ENCODE measurements at regions not wholly inside any gene's neighbourhood (a gene's known extent, or its start where the extent isn't known, plus 50 kb on each side); places are given as distances from the start of the nearest gene placed in this dataset.

DNA sequence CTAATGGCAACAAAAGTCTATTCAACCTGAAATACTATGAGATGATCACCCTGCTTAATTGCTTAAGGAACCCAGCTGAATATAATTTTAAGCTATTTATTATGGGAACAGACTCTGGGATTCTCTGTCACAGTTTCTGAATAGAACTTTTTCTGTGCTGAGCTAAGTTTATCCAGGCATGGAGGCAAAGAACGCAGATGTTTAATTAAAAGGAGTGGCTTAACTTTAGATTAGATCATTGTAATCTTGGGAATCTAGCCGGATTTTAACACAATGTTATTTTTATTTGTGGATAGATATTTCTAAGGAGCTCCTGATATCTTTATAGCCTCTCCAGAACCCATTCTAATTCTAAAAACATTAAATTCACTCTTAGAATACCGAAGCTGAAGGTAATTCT, 353.4 kb downstream of the STIM2 start:
- Histone ChIP-seq H2AFZ (no peak overlapping the region), H3K27ac (no peak overlapping the region), H3K4me2 (ENCODE audit: unreplicated experiment) (no peak overlapping the region), H3K36me3 (ENCODE audit: low read depth) (no peaks in the 10 kb centered on the region), H3K4me1 (ENCODE audit: insufficient read depth) (peaks cover 26% of the 10 kb centered on the region), H3K79me2 (ENCODE audit: insufficient read depth) (no peaks in the 10 kb centered on the region), H3K27me3 (replicated peaks; ENCODE audit: insufficient read depth) (no peaks in the 10 kb centered on the region), H3K9me2 (ENCODE audit: insufficient read depth) (no peaks in the 10 kb centered on the region), H3K9ac (no peak overlapping the region), H3K9me3 (ENCODE audit: low read depth) (no peaks in the 10 kb centered on the region), H3K4me3 (no peak overlapping the region), H4K20me1 (ENCODE audit: insufficient read depth) (no peaks in the 10 kb centered on the region), H3F3A (ENCODE audit: insufficient read depth) (peaks cover 26% of the 10 kb centered on the region)
- TF ChIP-seq EZH2phosphoT487 (IDR thresholded peaks at IDR 0.05; ENCODE audit: insufficient read depth, low read depth) (no peak), EZH2 (IDR thresholded peaks at IDR 0.05; ENCODE audit: insufficient read depth, poor library complexity, severe bottlenecking) (no peak)
- no peak for DNase-seq
- in situ Hi-C loops (cut with MboI) = no loop called here
- WGBS, 2 experiments (ENCODE audit: low coverage in 1 of 2, low lambda C conversion rate in 2 of 2, missing lambda C conversion rate in 2 of 2) = 56 to 59% methylated on average over 3 of the region's 3 CpGs

DNA sequence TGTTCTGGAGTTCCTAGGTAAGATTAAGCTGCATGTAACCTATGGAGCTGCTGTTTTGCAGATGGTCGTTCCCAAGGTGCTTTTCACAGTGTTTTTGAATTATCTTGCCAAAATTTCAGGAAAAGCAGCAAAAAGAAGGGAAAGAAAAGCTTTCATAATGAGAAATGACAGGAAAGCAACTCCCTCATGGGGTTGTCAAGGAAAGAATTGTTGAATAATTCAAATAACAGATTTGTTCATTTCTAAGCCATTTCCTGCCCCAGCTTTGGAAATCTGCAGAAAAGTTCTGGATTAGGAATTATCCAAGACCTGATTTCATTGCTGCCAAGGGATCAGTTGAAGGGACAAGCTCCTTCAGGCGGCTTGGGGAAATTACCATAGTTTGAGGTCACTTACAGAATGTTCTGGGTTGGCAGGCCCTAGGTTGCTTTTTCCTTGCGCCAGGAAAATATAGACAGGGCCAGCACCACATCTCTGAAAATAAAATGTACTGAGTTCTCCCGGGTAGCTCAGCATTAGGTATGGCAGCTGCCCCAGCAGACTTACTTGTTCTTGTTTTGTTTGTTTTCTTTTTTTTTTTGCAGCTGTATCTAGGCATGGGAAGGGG, 354.7 kb downstream of the STIM2 start:
- Histone ChIP-seq H3K27ac (no peak overlapping the region), H3K79me2 (ENCODE audit: insufficient read depth) (no peaks in the 10 kb centered on the region), H3K9me3 (ENCODE audit: low read depth) (no peaks in the 10 kb centered on the region), H2AFZ (no peak overlapping the region), H3K4me1 (ENCODE audit: insufficient read depth) (peaks cover 27% of the 10 kb centered on the region), H3K27me3 (replicated peaks; ENCODE audit: insufficient read depth) (no peaks in the 10 kb centered on the region), H3K4me3 (no peak overlapping the region), H3K9ac (no peak overlapping the region), H4K20me1 (ENCODE audit: insufficient read depth) (no peaks in the 10 kb centered on the region), H3K4me2 (ENCODE audit: unreplicated experiment) (no peak overlapping the region), H3K36me3 (ENCODE audit: low read depth) (no peaks in the 10 kb centered on the region), H3F3A (ENCODE audit: insufficient read depth) (peaks cover 31% of the 10 kb centered on the region), H3K9me2 (ENCODE audit: insufficient read depth) (no peaks in the 10 kb centered on the region)
- TF ChIP-seq EZH2phosphoT487 (IDR thresholded peaks at IDR 0.05; ENCODE audit: insufficient read depth, low read depth) (no peak), EZH2 (IDR thresholded peaks at IDR 0.05; ENCODE audit: insufficient read depth, poor library complexity, severe bottlenecking) (no peak)
- no peak for DNase-seq
- WGBS, 2 experiments (ENCODE audit: low coverage in 1 of 2, low lambda C conversion rate in 2 of 2, missing lambda C conversion rate in 2 of 2) = 33 to 37% methylated on average over 4 of the region's 4 CpGs
- in situ Hi-C loops (cut with MboI) = no loop called here

DNA sequence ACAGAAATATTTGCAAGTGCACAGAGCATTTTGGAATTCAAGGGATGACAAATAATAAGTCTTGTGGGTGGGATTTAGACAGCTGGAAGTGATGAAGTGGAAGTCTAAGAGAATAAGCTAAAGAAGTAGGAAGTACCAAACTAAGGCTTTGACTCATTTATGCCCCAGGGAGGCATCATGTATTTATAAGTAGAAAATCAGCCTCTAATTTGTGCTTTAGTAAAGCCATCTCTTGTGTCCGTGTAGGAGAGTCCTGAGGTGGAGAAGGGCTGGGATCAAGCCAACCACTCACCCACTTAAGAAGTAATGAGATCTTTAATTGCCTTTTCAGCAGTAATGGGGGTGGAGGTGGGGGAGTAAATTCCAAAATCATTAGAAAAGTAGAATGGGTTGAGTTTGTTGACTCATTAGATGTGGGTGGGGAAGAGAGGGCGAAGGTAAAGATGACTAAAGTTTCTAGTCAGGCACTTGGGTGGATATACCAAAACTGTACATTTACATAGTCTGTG, 356.7 kb downstream of the STIM2 start:
- Histone ChIP-seq H3K4me2 (ENCODE audit: unreplicated experiment) (peak overlapping the region; percentile 41), H3K36me3 (ENCODE audit: low read depth) (no peaks in the 10 kb centered on the region), H2AFZ (0 out of 2 replicates have a peak overlapping the region, but pooled peaks have one; percentile 10), H3K27ac (peak overlapping the region; percentile 67), H3K27me3 (replicated peaks; ENCODE audit: insufficient read depth) (no peaks in the 10 kb centered on the region), H3F3A (ENCODE audit: insufficient read depth) (peaks cover 36% of the 10 kb centered on the region), H3K4me1 (ENCODE audit: insufficient read depth) (peaks cover 30% of the 10 kb centered on the region), H3K9ac (no peak overlapping the region), H3K9me2 (ENCODE audit: insufficient read depth) (no peaks in the 10 kb centered on the region), H3K9me3 (ENCODE audit: low read depth) (no peaks in the 10 kb centered on the region), H3K79me2 (ENCODE audit: insufficient read depth) (no peaks in the 10 kb centered on the region), H3K4me3 (peak overlapping the region; percentile 45), H4K20me1 (ENCODE audit: insufficient read depth) (no peaks in the 10 kb centered on the region)
- in situ Hi-C loops (cut with MboI) = no loop called here
- WGBS, 2 experiments (ENCODE audit: low coverage in 1 of 2, low lambda C conversion rate in 2 of 2, missing lambda C conversion rate in 2 of 2) = 0 to 4% methylated on average over 2 of the region's 2 CpGs
- TF ChIP-seq EZH2phosphoT487 (IDR thresholded peaks at IDR 0.05; ENCODE audit: insufficient read depth, low read depth) (no peak), EZH2 (IDR thresholded peaks at IDR 0.05; ENCODE audit: insufficient read depth, poor library complexity, severe bottlenecking) (no peak)
- peak; percentile 82 for DNase-seq

DNA sequence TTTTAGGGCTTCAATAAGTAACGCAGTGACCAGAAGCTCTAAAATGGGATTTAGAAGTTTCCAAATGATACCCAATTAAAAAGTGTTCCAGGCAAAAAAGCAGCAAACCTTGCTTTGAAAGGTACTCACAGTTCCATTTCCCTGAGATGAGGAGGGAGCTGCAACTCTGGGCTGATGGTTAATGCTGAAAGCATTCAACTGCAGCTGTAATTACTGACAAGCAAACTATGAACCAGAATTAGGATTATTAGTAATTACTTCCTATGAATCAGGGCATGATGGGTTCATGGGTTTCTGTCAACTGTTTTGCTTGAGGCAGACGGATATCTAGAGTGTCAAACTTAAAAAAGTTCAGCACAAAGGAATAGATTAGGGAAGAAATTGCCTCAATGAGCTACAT, 357.4 kb downstream of the STIM2 start:
- H3K4me1 ChIP-seq (ENCODE audit: insufficient read depth) = peaks cover 35% of the 10 kb centered on the region
- peak overlapping the region; percentile 67 for H3K27ac ChIP-seq
- H3K9me3 ChIP-seq (ENCODE audit: low read depth) = no peaks in the 10 kb centered on the region
- H3K27me3 ChIP-seq (replicated peaks; ENCODE audit: insufficient read depth) = no peaks in the 10 kb centered on the region
- H4K20me1 ChIP-seq (ENCODE audit: insufficient read depth) = no peaks in the 10 kb centered on the region
- TF ChIP-seq EZH2phosphoT487 (IDR thresholded peaks at IDR 0.05; ENCODE audit: insufficient read depth, low read depth) (no peak), EZH2 (IDR thresholded peaks at IDR 0.05; ENCODE audit: insufficient read depth, poor library complexity, severe bottlenecking) (no peak)
- no peaks in the 10 kb centered on the region for H3K79me2 ChIP-seq (ENCODE audit: insufficient read depth)
- DNase-seq = peak; percentile 53
- WGBS, 2 experiments (ENCODE audit: low coverage in 1 of 2, low lambda C conversion rate in 2 of 2, missing lambda C conversion rate in 2 of 2) = 26 to 30% methylated on average over 2 of the region's 2 CpGs
- no peaks in the 10 kb centered on the region for H3K9me2 ChIP-seq (ENCODE audit: insufficient read depth)
- peak overlapping the region; percentile 45 for H3K4me3 ChIP-seq
- peak overlapping the region; percentile 41 for H3K4me2 ChIP-seq (ENCODE audit: unreplicated experiment)
- in situ Hi-C loops (cut with MboI) = no loop called here
- peak overlapping the region; percentile 4; the same call in 1 of the 2 replicates for H2AFZ ChIP-seq
- H3K9ac ChIP-seq = peak overlapping the region; percentile 16; the same call in 1 of the 2 replicates
- peaks cover 40% of the 10 kb centered on the region for H3F3A ChIP-seq (ENCODE audit: insufficient read depth)
- no peaks in the 10 kb centered on the region for H3K36me3 ChIP-seq (ENCODE audit: low read depth)
